ENCODE measurements at regions not wholly inside any gene's neighbourhood (a gene's known extent, or its start where the extent isn't known, plus 50 kb on each side); places are given as distances from the start of the nearest gene placed in this dataset.

GRCh38 chr1:38724160-38725131 lies 135.1 kb downstream of the RRAGC start (continued):
- TF ChIP-seq, protein P1, sequence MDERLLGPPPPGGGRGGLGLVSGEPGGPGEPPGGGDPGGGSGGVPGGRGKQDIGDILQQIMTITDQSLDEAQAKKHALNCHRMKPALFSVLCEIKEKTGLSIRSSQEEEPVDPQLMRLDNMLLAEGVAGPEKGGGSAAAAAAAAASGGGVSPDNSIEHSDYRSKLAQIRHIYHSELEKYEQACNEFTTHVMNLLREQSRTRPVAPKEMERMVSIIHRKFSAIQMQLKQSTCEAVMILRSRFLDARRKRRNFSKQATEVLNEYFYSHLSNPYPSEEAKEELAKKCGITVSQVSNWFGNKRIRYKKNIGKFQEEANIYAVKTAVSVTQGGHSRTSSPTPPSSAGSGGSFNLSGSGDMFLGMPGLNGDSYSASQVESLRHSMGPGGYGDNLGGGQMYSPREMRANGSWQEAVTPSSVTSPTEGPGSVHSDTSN (CRISPR knock-in tag; IDR thresholded peaks at IDR 0.05; ENCODE audit: low read depth): no peak
- TF ChIP-seq, protein P1 (tag; conservative IDR thresholded peaks at IDR 0.05; ENCODE audit: low read depth): peak; percentile 54
- TF ChIP-seq ZNF384 (IDR thresholded peaks at IDR 0.05; ENCODE audit: low read depth, low read length) (no peak), TAL1 (IDR thresholded peaks at IDR 0.05) (peak; percentile 54), PTBP1 (IDR thresholded peaks at IDR 0.05; ENCODE audit: low read depth, low read length) (no peak), BHLHE40 (IDR thresholded peaks at IDR 0.05; ENCODE audit: low read length) (peak; percentile 23; the same call in 1 of the 2 replicates), RFX7 (CRISPR knock-in tag; IDR thresholded peaks at IDR 0.05) (no peak), GTF3C2 (IDR thresholded peaks at IDR 0.05; ENCODE audit: borderline replicate concordance, extremely low read depth, insufficient read length) (no peak), ZFP36 (IDR thresholded peaks at IDR 0.05; ENCODE audit: low read depth, low read length, partially characterized antibody) (peak; percentile 57), KDM1A (IDR thresholded peaks at IDR 0.05) (peak; percentile 5 to 7; a peak in 1 of 4 replicates), CBFA2T2 (conservative IDR thresholded peaks at IDR 0.05) (peak; percentile 61), ARID1B (IDR thresholded peaks at IDR 0.05) (0 out of 2 replicates have a peak, but pooled peaks have one; percentile 28), SRSF1 (IDR thresholded peaks at IDR 0.05; ENCODE audit: low read depth, low read length) (no peak), KLF16 (IDR thresholded peaks at IDR 0.05) (peak; percentile 25; the same call in 1 of the 2 replicates)
- TF ChIP-seq, protein P2, sequence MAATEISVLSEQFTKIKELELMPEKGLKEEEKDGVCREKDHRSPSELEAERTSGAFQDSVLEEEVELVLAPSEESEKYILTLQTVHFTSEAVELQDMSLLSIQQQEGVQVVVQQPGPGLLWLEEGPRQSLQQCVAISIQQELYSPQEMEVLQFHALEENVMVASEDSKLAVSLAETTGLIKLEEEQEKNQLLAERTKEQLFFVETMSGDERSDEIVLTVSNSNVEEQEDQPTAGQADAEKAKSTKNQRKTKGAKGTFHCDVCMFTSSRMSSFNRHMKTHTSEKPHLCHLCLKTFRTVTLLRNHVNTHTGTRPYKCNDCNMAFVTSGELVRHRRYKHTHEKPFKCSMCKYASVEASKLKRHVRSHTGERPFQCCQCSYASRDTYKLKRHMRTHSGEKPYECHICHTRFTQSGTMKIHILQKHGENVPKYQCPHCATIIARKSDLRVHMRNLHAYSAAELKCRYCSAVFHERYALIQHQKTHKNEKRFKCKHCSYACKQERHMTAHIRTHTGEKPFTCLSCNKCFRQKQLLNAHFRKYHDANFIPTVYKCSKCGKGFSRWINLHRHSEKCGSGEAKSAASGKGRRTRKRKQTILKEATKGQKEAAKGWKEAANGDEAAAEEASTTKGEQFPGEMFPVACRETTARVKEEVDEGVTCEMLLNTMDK (IDR thresholded peaks at IDR 0.05; ENCODE audit: borderline replicate concordance, insufficient read depth, low read depth, low read length, poor library complexity, severe bottlenecking): no peak

Measured in K562 (cell line).